HG03442 (cell line): ENCODE measurements at regions not wholly inside any gene's neighbourhood (a gene's known extent, or its start where the extent isn't known, plus 50 kb on each side); places are given as distances from the start of the nearest gene placed in this dataset.

ENCODE experiments used
- ATAC-seq: cut with Tn5 transposase; IDR thresholded peaks from one replicate; pipeline ENCODE4 v1.9.1; 2021; ENCODE audit warnings: mild to moderate bottlenecking, moderate library complexity; ENCODE audit not compliant: unreplicated experiment

DNA sequence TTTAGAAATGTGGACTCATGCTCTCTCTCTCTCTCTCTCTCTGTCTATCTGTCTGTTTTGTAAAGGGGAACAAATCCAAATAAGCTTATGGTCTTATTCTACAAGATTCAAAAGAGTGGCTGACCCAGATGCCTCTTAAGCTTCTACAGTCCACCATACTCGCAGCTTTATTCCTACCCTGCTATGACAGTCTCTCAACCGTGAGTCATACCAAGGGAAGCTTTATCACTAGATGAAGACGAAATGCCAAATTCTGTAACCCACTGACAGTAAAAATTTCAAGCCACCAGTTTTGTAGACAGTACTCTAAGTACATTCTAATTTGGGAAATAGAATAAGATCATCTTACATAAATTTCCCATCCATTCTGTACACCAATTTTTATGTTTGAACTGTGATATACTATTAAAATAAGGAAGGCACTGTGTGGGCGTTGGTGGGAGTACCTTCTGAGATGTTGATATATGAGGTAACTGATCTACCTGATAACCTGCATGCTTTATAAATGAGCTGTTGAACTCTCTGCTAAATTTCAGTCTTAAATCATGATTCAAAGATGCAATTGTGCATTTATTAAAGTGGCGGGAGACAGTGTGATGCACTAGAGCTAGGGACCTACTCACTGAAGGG lies 153.2 kb downstream of the KLF6 start:
- ATAC-seq: no peak

DNA sequence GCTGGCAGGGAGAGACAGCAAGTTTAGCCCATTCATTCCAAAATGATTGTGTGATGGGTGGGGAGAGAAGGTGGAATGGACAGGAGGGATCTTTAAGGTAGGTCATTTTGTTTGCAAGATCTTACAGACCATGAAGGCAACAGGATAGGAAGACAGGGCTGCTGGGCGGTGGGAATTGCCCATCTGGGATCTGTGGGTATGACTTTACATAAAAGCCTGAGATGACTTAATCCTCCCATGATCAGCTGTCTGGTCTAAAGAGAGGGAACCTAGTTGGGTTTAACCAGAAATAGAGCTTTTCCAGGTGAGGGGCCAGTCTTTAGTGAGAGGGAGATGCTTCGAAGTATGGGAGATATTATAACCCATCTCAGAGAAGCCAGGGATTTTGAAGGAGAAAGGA lies 153.7 kb downstream of the KLF6 start:
- ATAC-seq: no peak

DNA sequence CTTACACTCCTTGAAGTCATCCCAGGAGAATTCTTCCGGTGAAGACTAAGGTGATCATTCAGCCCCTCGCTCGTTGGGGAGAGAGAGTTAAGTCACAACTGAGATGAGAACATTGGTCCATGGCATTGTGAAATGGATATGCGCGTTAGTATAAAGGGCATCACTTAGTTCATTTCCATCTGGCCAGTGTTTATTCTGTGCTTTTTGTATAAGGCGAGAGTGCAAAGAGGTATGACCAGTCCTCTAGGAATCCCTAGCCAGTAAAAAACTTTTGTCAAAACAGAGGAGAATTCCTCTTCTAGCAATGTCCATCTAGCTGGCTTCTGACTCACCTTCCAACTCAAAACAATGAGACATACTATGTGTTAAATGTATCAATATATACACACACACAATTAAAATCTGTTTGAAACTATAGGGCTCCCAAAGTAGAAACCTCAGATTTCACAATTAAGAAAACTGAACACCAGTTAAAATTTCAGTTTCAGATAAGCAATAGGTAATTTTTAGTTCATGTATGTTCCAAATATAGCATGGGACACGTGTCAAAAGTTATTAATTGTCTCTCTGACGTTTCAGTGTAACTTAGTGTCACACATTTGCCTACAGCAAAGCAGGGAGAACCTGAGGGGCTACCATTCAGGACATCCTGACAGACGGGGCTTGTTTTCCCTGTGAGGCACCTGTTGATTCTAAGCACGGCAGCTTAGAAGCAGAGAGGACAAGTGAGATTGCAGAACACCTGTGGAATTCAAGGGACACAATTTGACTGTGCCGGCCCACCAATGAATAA lies 158.9 kb downstream of the KLF6 start:
- ATAC-seq: no peak

DNA sequence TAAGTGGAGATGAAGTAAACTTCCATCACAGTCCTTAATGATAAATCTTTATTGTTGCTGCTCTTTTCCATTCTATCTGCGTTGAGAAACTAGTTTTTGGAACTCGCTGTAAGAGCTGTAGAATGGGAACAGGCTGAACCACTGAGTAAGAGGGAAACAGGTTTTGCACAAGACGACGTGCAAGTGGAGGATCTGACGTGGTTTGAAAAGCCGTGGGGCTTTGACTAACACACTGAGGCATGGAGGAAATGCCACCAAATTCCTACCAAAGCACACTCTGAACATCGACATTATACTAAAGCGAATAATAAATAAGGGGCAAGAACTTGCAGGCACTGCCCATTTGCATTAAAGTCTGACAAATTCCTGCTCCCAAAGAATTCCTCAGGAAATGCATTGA lies 160.6 kb downstream of the KLF6 start:
- no peak for ATAC-seq

DNA sequence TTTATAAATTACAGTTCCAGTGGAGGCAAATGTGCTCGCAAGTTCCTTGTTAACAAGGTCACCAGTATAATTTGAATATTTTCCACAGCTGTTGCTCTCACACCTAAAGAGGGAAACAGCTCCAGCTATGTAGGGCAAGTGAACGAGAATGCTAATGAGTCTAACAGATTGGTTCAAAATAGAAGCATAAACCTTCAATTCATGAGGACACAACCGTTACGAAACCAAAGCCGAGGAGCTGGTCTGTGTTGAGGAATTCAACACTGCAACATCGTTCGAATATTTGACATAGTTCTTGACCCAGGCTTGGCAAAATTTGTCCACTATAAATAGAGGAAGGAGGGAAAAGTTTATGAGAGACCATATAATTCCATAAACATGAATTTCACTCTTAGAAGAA lies 161.3 kb downstream of the KLF6 start:
- peak; percentile 48 for ATAC-seq

DNA sequence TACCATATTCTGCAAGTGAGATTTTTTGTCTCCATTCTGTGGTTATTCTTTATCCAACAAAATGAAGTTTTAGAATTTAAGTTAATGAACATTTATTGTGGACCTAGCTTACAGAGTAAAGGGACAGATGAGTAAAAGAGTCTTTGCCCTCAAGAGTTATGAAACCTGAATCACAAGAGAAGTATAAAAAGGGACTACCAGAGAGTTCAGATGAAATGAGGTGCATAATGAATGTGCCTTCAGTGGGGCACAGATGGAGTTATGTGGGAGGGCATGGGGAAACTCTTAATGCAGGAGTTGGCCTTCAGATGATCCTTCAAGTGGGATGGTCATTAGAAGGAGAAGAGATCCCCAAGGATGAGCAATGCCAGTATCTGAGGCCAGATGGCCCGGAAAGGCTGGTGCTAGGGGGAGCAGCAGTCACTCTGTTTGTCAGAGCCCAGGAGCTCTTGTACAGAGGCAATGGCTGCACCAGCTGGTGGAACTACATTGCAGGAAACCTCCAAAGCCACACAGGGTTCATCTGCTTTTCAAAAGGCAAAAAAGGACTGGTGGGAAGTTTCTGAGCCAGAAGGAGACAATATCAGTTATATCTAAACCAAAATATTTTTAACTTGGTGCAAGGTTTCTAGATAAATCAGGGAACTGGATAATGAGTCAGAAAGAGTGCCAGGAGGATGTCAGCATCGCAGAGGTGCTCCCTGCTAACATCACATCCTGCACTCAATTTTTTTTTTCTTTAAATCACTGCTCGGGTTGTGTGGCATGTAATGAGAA lies 162.0 kb downstream of the KLF6 start:
- peak; percentile 55 for ATAC-seq

DNA sequence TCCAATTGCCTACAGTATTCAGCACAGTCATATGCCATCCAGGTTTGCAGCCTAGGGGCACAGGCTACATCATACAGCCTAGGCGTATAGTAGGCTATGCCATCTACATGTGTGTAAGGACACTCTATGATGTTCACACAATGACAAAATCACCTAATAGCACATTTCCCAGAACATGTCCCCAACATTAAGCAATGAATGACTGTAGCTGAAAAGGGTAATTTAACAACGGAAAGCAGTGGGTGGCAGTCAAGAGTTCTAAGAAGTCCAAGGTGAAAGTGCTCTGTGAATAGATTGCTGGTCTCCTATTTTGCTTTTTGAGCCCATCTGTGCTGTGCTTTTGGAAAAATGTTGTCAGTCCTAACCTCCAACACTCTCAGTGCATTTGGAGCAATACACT lies 162.6 kb downstream of the KLF6 start:
- ATAC-seq: no peak

DNA sequence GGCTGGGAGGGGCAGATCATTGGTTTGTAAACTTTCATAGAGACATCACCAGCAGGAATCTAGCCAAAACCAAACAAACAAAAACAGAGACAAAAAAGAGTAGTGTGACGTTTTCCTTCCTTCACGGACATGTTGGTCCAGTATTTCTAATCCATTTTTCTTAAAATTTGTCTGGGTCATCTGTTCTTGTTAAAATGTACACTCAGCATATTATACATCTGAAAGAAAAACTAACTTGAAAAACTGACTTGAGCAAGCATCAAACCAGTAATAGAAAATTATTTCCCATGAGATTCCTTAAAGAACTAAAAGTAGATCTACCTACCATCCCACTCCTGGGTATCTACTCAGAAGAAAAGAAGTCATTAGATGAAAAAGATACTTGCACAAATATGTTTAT lies 164.2 kb downstream of the KLF6 start:
- no peak for ATAC-seq

DNA sequence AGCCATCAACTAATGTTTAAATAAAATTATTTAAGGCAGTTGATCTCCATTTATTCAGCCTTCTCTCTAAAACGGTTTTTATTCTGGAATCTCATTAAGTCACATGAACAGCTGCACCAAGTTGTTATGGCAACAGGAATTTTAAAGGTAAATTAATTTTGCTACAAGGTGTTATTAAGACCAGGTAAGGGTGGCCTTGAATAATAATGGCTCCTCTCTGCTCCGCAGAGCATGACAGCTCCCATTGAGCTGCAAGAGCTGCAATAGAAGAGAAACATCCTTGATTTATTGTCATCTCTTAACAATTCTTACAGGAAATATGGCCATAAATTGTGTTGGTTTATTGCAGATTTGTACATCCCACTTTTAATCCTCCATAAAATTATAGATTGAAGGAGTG lies 165.8 kb downstream of the KLF6 start:
- ATAC-seq: no peak

DNA sequence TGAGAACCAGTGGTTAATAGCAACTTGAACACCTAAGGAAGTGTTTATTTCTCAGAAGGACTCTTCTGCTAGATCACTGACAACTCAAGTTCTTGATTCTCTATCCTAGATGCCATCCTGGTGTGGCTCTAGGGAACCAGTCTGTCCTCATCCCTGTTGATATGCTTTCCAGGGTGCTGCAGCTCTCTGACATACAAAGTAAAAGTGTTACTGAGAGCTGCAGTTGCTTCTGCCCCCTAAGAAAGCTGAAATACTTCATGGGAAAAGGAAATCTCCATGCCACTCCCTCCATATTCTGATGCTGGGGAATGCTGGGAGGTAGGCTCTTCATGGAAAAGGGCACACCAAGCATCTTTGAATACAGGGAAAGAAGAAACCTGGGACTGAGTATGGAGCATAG lies 168.1 kb downstream of the KLF6 start:
- ATAC-seq: no peak

DNA sequence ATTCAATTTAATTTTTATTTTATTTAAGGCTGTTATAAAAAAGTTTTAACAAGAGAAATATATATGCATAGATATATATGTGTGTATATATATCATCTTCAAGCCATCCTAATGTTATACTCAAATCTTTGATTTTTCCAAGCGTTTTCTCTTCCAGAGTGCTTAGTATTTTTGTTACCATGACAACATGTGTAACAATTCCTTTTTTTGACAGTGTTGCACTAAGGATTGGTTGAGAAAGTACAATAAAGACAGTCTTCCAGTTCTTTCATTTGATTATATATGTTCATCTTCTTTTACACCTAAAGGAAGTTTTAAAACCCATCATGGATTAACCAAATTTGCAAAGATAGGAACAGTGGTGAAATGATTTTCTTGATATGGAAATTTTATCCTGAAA lies 171.7 kb downstream of the KLF6 start:
- ATAC-seq: no peak

DNA sequence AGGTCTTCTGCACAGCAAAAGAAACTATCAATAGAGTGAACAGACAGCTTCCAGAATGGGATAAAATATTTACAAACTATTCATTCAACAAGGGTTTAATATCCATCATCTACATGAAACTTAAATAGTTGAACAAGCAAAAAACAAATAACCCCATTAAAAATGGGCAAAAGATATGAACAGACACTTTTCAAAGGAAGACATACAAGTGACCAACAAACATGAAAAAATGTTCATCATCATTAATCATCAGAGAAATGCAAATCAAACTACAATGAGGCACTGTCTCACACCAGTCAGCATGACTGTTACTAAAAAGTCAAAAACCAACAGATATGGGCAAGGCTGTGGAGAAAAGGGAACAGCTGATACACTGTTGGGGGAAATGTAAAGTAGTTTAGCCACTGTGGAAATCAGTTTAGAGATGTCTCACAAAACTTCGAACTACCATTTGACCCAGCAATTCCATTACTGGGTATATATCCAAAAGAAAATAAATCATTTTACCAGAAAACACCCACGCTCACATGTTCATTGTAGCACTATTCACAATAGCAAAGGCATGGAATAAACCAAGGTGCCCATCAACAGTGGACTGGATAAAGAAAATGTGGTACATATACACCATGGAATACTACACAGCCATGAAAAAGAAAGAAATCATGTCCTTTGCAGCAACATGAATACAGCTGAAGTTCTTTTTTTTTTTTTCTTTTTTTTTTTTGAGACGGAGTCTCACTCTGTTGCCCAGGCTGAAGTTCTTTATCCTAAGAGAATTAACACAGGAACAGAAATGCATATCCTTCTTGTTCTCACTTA lies 172.6 kb downstream of the KLF6 start:
- ATAC-seq: no peak

DNA sequence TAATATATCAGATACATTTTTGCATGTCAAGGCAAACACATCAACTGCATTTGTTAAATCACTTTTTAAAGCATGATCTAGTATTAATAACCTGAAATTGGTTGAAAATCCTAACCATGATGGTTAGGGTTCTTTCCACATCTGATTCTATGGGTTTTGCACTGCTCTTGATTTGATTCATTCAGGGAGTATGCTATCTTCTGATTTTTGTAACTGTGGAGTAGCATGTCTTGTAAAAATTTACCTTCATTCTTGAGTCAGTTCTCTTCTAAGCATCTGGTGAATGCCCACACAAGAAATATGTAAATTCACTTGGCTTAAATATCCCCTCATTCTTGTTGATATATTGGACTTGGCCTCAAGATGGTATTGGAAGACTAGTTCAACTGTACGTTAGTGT lies 178.7 kb downstream of the KLF6 start:
- ATAC-seq: no peak

DNA sequence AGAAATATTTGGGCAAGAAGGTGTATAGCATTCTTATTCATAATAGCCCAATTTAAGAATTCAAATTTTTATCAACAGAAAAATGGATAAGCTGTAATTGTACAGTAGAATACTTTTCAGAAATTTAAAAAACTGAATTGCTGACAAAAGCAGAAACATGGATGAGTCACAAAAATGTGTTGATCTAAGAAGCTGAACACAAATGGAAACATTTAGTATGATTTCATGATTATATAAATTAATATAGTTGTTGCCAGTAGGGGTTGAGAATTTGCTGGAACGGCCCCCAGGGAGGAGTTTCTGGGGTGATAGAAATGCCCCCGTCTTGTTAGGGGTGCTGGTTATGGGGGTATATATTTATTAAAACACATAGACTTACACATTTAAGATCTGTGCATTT lies 179.1 kb downstream of the KLF6 start:
- ATAC-seq: no peak

DNA sequence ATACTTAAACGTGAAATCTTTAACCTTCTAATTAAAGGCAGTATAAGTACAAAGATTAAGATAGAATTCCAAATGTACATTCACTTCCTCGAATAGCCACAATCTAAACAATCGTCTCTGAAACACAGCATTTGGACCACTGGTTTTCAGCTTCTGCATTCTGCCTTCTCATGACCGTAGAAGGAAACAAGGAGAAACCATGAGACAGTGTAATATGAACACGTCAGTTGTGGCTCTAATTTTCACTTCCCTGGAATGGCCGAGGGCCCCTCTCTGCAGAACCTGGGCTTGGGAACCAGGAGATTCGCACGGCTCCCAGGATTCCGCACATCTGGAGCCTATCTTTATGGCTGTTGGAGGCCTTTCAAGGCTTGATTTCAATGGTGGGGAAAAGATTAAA lies 189.3 kb downstream of the KLF6 start:
- ATAC-seq: no peak

DNA sequence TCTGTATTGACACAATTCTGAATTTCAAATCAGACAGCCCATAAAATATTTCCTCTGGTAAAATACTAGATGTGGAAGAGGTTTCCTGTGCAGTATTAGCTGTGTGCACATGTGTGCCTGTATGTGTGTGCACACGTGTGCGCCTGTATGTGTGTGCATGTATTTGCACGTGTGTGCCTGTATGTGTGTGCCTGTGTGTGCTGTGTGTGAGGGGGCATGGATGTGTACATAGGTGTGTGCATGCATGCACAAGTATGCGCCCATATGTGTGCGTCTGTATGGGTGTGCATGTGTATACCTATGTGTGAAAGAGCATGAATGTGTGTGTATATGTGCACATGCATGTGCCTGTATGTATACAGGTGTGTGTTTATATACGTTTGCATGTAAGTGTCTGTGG lies 191.4 kb downstream of the KLF6 start:
- no peak for ATAC-seq

DNA sequence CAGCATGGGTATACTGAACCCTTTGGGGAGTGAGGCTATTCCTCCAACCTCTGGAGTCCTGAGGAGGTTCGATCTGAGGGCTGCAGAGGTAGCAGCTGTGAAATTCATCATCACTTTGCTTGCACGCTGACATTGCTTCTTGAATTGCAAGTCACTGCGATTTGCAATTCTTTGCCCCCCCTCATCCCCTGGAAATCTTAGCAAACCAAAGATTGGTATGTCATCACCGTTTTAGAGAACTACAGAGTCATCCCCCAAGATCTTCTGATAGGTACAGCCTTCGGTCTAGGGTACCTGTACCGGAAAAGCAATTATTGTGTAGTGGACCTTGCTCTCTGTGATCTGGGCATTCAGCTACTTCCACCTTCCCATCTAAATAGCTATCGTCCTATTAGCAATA lies 192.6 kb downstream of the KLF6 start:
- no peak for ATAC-seq

DNA sequence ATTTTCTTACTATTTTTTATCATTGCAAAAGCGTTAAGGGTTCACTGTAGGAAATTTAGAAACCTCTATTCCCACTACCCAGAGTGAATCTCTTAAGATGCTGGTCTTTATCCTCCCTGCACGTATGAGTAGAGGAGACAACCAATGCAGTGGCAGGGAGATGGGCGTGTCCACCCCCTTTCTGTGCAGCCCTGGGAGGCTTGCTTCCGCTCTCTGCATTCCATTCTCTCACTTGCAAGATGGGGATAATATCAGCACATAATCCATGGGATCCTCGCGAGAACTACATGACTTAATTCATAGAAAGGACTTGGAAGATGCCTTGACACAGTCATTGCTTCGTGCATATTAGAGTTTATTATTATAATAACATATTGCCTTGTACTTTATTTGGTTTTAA lies 196.2 kb downstream of the KLF6 start:
- no peak for ATAC-seq

DNA sequence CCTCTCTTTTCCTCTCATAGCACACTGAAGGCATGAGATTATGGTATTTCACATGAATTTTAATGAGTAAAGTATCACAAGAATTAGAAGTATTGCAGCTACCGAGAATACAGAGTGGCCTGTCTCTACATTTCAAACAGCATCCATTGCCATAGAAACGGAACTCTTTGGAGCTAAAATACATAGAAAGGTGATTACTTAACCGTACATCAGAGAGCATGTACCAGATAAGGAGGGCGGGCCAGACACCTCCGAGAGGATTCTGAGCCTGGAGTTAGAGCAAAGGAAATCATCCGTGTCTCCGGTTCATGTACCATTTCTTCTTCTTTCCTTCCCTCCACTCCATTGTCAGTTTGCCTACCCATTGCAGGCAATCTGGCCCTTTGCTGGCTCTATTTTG lies 196.7 kb downstream of the KLF6 start:
- ATAC-seq: no peak

DNA sequence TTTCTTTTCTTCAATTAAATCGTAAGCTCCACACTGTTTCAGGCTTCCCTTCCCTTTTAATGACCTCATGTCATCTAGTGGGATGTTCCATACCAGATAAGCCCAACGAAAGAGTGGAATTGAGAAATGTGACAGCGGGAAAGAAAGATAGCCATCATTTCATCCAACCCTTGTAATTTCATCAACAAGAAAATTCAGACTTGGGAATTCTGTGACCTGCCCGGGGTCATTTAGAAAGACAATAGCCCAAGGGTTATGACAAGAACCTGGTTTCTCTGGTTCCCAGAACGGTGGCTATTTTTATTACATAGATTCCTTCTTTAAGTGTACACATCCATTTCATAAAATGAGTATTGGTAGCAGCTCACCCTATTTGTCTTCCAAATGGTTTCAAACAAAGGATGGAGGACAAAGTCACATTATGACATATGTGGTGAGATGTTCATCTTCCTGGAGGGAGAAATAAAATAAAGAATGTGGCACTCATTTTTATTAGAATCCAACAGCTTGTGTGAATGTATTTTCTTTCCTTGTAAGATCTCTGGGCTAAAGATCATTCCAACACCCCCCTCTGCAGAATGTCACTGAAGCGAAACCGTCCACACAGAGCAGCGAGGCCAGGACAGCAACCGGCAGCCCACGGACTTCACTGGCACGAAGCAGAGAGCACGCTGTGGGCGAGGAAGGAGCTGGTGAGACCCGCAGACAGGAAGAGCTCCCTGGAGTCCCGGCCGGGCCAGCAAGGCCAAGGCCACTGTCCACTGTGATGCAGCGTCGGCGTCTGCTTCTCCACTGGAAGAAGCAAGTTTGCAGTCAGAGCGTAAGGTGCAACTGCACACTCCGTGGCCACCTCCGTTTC lies 199.9 kb downstream of the KLF6 start:
- no peak for ATAC-seq
